CD14-positive monocyte (primary cell): ENCODE measurements at regions not wholly inside any gene's neighbourhood (a gene's known extent, or its start where the extent isn't known, plus 50 kb on each side); places are given as distances from the start of the nearest gene placed in this dataset.

Experiments used
- DNase-seq, 3 donors: peaks; one replicate each; pipeline ENCODE4 v3.0.0-alpha.2; 2011 to 2022
- H2AFZ ChIP-seq: 2 replicates; pipeline ENCODE4 v1.6.0; 2012; ENCODE audit warnings: mild to moderate bottlenecking, low read depth, low read length, inconsistent platforms; ENCODE audit not compliant: insufficient read depth, poor library complexity, severe bottlenecking
- H3K27ac ChIP-seq, 2 donors: 1 replicate in 1 of 2; 2 replicates in 1 of 2; pipeline ENCODE4 v1.5.1; 2012 to 2013; ENCODE audit warnings: low read length in 2 of 2, control low read depth in 1 of 2, inconsistent platforms in 1 of 2, low read depth in 1 of 2, mild to moderate bottlenecking in 1 of 2
- H3K27me3 ChIP-seq, 2 donors: one replicate each; pipeline versions ENCODE4 v1.6.0 to v1.6.1; 2011 to 2013; ENCODE audit warnings: low read length in 2 of 2; ENCODE audit not compliant: control insufficient read depth in 2 of 2, insufficient read depth in 2 of 2
- H3K36me3 ChIP-seq, 2 donors: replicated peaks in 1 of 2; 1 replicate in 1 of 2; 2 replicates in 1 of 2; pipeline versions ENCODE4 v1.5.1 to v1.6.1; 2012 to 2013; ENCODE audit warnings: low read length in 2 of 2, control low read depth in 1 of 2, inconsistent platforms in 1 of 2, mild to moderate bottlenecking in 1 of 2; ENCODE audit not compliant: insufficient read depth in 2 of 2, control insufficient read depth in 1 of 2
- H3K4me1 ChIP-seq, 2 donors: 1 replicate in 1 of 2; 2 replicates in 1 of 2; pipeline versions ENCODE4 v1.5.1 to v1.6.1; 2012 to 2013; ENCODE audit warnings: low read length in 2 of 2, control low read depth in 1 of 2, inconsistent platforms in 1 of 2, mild to moderate bottlenecking in 1 of 2, moderate library complexity in 1 of 2; ENCODE audit not compliant: insufficient read depth in 2 of 2, control insufficient read depth in 1 of 2
- H3K4me2 ChIP-seq: replicated peaks from 2 replicates; pipeline ENCODE3; 2012; ENCODE audit warnings: low read length, moderate library complexity, mild to moderate bottlenecking; ENCODE audit not compliant: poor library complexity, severe bottlenecking; ENCODE audit errors: extremely low read depth
- H3K4me3 ChIP-seq, 3 experiments: fragments of 200-600 bp in 1 of 3; sonication (generic) in 1 of 3; replicated peaks in 1 of 3; 1 replicate in 2 of 3; 2 replicates in 1 of 3; pipeline ENCODE4 v1.5.1; 2011 to 2013; ENCODE audit warnings: low read length in 3 of 3, mild to moderate bottlenecking in 3 of 3, control low read depth in 2 of 3, low read depth in 2 of 3, inconsistent platforms in 1 of 3, moderate library complexity in 1 of 3
- H3K79me2 ChIP-seq: 2 replicates; pipeline ENCODE4 v1.6.0; 2012; ENCODE audit warnings: mild to moderate bottlenecking, control low read depth, inconsistent platforms, low read length, moderate library complexity; ENCODE audit not compliant: insufficient read depth
- H3K9ac ChIP-seq: 2 replicates; pipeline ENCODE4 v1.6.0; 2017; ENCODE audit warnings: low read length, mild to moderate bottlenecking; ENCODE audit not compliant: insufficient read depth, poor library complexity, severe bottlenecking
- H3K9me3 ChIP-seq, 2 donors: replicated peaks in 1 of 2; 1 replicate in 1 of 2; 2 replicates in 1 of 2; pipeline versions ENCODE4 v1.5.1 to v1.6.1; 2012 to 2013; ENCODE audit warnings: low read length in 2 of 2, control low read depth in 1 of 2; ENCODE audit not compliant: control insufficient read depth in 1 of 2, insufficient read depth in 1 of 2
- H4K20me1 ChIP-seq: 2 replicates; pipeline ENCODE4 v1.6.0; 2012; ENCODE audit warnings: mild to moderate bottlenecking, low read length, control low read depth, moderate library complexity; ENCODE audit not compliant: insufficient read depth
- H3K27ac Mint-ChIP-seq, 7 donors: one replicate each; pipeline ENCODE4 v1.8.0; 2020; ENCODE audit warnings: mild to moderate bottlenecking in 7 of 7, mixed read lengths in 7 of 7, moderate library complexity in 6 of 7, inconsistent platforms in 2 of 7
- H3K27me3 Mint-ChIP-seq, 3 donors: one replicate each; pipeline ENCODE4 v1.8.0; 2021 to 2022; ENCODE audit warnings: low read depth in 3 of 3, mild to moderate bottlenecking in 3 of 3, mixed read lengths in 3 of 3, moderate library complexity in 3 of 3, inconsistent platforms in 1 of 3
- H3K36me3 Mint-ChIP-seq, 2 donors: one replicate each; pipeline ENCODE4 v1.8.0; 2020; ENCODE audit warnings: mixed read lengths in 2 of 2, inconsistent platforms in 1 of 2, mild to moderate bottlenecking in 1 of 2
- H3K4me1 Mint-ChIP-seq: one replicate; pipeline ENCODE4 v1.8.0; 2020; ENCODE audit warnings: mild to moderate bottlenecking, mixed read lengths
- H3K4me3 Mint-ChIP-seq, 2 donors: one replicate each; pipeline ENCODE4 v1.8.0; 2020; ENCODE audit warnings: mild to moderate bottlenecking in 2 of 2, mixed read lengths in 2 of 2, moderate library complexity in 1 of 2
- H3K9me3 Mint-ChIP-seq, 7 donors: one replicate each; pipeline ENCODE4 v1.8.0; 2020 to 2022; ENCODE audit warnings: mixed read lengths in 7 of 7, mild to moderate bottlenecking in 6 of 7, moderate library complexity in 6 of 7, inconsistent platforms in 2 of 7
- CTCF ChIP-seq: fragments of 200-600 bp; IDR thresholded peaks from one replicate; pipeline ENCODE4 v1.8.0; 2022; ENCODE audit warnings: antibody characterized with exemption, mild to moderate bottlenecking
- WGBS: methylation state at CpG from one replicate; pipeline ENCODE4 v1.1.5; 2013; ENCODE audit warnings: missing lambda C conversion rate; ENCODE audit not compliant: insufficient coverage; 5-methylcytosine and 5-hydroxymethylcytosine counted together
- intact Hi-C, 2 donors: fragments of 100-400 bp; cut with micrococcal nuclease; formaldehyde crosslinking; loops; one replicate each; pipeline versions ENCODE4 v1.15.0 to v1.15.1; 2023

DNA sequence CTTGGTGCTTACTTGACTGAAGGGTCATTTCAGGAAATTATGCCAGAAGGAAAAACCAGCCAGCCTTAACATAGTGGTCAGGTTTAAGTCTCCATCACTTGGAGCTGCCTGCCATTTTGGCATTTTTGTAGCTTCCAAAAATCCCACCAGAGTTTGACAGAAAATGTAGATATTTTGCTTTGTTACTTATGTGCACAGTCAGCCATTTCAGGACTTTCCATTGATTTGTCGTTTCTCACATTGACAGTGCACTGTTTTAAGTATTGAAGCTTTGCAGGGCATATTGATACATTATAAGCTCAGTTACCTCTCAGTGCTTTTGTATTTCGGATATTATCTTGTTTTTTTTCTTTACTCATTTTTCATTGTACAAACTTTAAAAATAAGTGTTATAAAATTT, 89.0 kb upstream of the ANKRD34C start:
- Histone ChIP-seq H3K79me2 (no peaks in the 10 kb centered on the region), H3K9me3 (no peaks in the 10 kb centered on the region), H4K20me1 (no peaks in the 10 kb centered on the region), H3K9ac (no peak overlapping the region), H3K4me2 (no peak overlapping the region), H3K36me3 (no peaks in the 10 kb centered on the region), H3K4me3 (no peak overlapping the region), H3K27me3 (no peaks in the 10 kb centered on the region), H3K4me1 (no peaks in the 10 kb centered on the region), H3K27ac (no peak overlapping the region), H2AFZ (no peak overlapping the region)
- Mint-ChIP-seq H3K4me1 (no peaks in the 10 kb centered on the region), H3K9me3 (no peaks in the 10 kb centered on the region), H3K27me3 (peaks cover 5 to 20% (median 18%) of the 10 kb centered on the region in 3 donors), H3K4me3 (no peak overlapping the region), H3K27ac (no peak overlapping the region), H3K36me3 (no peaks in the 10 kb centered on the region)
- intact Hi-C loops = no loop called here
- WGBS = no CpG with 5 or more reads among the region's 2 CpGs
- no peak for TF ChIP-seq CTCF
- DNase-seq = no peak

GRCh38 chr15:79193103-79193502, 89.4 kb upstream of the ANKRD34C start:
- H3K27ac Mint-ChIP-seq = no peak overlapping the region
- H3K9ac ChIP-seq = no peak overlapping the region
- no peaks in the 10 kb centered on the region for H3K4me1 ChIP-seq
- no peak overlapping the region for H2AFZ ChIP-seq
- H3K4me2 ChIP-seq = no peak overlapping the region
- H3K4me1 Mint-ChIP-seq = no peaks in the 10 kb centered on the region
- H3K79me2 ChIP-seq = no peaks in the 10 kb centered on the region
- H4K20me1 ChIP-seq = no peaks in the 10 kb centered on the region
- intact Hi-C loops = no loop called here
- TF ChIP-seq CTCF = no peak
- H3K9me3 ChIP-seq = no peaks in the 10 kb centered on the region
- H3K27me3 Mint-ChIP-seq = peaks cover 5 to 22% (median 18%) of the 10 kb centered on the region in 3 donors
- H3K4me3 ChIP-seq = no peak overlapping the region
- 83% methylated on average over 4 of the region's 6 CpGs for WGBS
- no peaks in the 10 kb centered on the region for H3K36me3 ChIP-seq
- H3K36me3 Mint-ChIP-seq = no peaks in the 10 kb centered on the region
- no peak overlapping the region for H3K27ac ChIP-seq
- no peaks in the 10 kb centered on the region for H3K27me3 ChIP-seq
- no peak for DNase-seq
- H3K9me3 Mint-ChIP-seq = no peaks in the 10 kb centered on the region
- H3K4me3 Mint-ChIP-seq = no peak overlapping the region
